ENCODE measurements at regions not wholly inside any gene's neighbourhood (a gene's known extent, or its start where the extent isn't known, plus 50 kb on each side); places are given as distances from the start of the nearest gene placed in this dataset.

DNA sequence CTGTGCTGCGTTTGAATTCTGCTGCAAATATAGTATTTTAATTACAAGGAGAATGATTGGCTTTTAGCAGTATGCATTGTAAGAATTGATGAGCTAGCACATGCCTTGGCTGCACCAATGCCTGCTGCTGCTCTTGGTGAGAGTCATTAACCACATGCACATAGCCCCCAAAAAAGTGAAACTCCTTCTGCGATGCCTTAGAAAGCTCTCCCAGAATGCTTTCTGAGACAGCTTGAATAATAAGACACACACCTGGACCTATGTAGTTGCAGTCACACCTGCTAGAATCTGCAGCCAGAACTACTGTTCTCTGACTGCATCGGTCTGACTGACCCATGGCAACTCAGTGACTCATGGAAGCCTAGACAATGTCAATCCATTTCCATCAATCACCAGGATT is 170.1 kb upstream of the DDX18 start:
- no peak for ATAC-seq
- TF ChIP-seq ZNF70 (CRISPR knock-in tag; IDR thresholded peaks at IDR 0.05) (no peak), OSR1 (CRISPR knock-in tag; IDR thresholded peaks at IDR 0.05) (no peak), TCF4 (CRISPR knock-in tag; IDR thresholded peaks at IDR 0.05; ENCODE audit: borderline replicate concordance) (no peak), CSRNP3 (CRISPR knock-in tag; IDR thresholded peaks at IDR 0.05) (no peak), ZNF565 (CRISPR knock-in tag; conservative IDR thresholded peaks at IDR 0.05; ENCODE audit: low read depth) (no peak), CREB5 (CRISPR knock-in tag; IDR thresholded peaks at IDR 0.05; ENCODE audit: low read depth) (no peak), GLIS3 (CRISPR knock-in tag; IDR thresholded peaks at IDR 0.05) (no peak), RARB (CRISPR knock-in tag; IDR thresholded peaks at IDR 0.05) (no peak), SNAI2 (CRISPR knock-in tag; IDR thresholded peaks at IDR 0.05) (no peak)
- TF ChIP-seq, protein P1, sequence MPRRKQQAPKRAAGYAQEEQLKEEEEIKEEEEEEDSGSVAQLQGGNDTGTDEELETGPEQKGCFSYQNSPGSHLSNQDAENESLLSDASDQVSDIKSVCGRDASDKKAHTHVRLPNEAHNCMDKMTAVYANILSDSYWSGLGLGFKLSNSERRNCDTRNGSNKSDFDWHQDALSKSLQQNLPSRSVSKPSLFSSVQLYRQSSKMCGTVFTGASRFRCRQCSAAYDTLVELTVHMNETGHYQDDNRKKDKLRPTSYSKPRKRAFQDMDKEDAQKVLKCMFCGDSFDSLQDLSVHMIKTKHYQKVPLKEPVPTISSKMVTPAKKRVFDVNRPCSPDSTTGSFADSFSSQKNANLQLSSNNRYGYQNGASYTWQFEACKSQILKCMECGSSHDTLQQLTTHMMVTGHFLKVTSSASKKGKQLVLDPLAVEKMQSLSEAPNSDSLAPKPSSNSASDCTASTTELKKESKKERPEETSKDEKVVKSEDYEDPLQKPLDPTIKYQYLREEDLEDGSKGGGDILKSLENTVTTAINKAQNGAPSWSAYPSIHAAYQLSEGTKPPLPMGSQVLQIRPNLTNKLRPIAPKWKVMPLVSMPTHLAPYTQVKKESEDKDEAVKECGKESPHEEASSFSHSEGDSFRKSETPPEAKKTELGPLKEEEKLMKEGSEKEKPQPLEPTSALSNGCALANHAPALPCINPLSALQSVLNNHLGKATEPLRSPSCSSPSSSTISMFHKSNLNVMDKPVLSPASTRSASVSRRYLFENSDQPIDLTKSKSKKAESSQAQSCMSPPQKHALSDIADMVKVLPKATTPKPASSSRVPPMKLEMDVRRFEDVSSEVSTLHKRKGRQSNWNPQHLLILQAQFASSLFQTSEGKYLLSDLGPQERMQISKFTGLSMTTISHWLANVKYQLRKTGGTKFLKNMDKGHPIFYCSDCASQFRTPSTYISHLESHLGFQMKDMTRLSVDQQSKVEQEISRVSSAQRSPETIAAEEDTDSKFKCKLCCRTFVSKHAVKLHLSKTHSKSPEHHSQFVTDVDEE (CRISPR knock-in tag; IDR thresholded peaks at IDR 0.05): no peak

GRCh38 chr2:117645458-117645857 is 169.0 kb upstream of the DDX18 start:
- TF ChIP-seq, protein P1 (CRISPR knock-in tag; IDR thresholded peaks at IDR 0.05): no peak
- ATAC-seq: no peak

- no peak for TF ChIP-seq ZNF70 (CRISPR knock-in tag; IDR thresholded peaks at IDR 0.05)
- TF ChIP-seq TOX (CRISPR knock-in tag; IDR thresholded peaks at IDR 0.05; ENCODE audit: borderline replicate concordance): no peak
- TF ChIP-seq CSRNP3 (CRISPR knock-in tag; IDR thresholded peaks at IDR 0.05): no peak
- TF ChIP-seq ZFP30 (CRISPR knock-in tag; IDR thresholded peaks at IDR 0.05): no peak
- no peak for TF ChIP-seq ESRRG (CRISPR knock-in tag; IDR thresholded peaks at IDR 0.05)
- TF ChIP-seq, protein P1 (CRISPR knock-in tag; IDR thresholded peaks at IDR 0.05): no peak
- no peak for TF ChIP-seq ZC3H10 (CRISPR knock-in tag; IDR thresholded peaks at IDR 0.05)
- no peak for TF ChIP-seq BACH2 (CRISPR knock-in tag; IDR thresholded peaks at IDR 0.05; ENCODE audit: borderline replicate concordance)
- TF ChIP-seq ZNF8 (CRISPR knock-in tag; IDR thresholded peaks at IDR 0.05): no peak
- no peak for TF ChIP-seq GLIS3 (CRISPR knock-in tag; IDR thresholded peaks at IDR 0.05)
- TF ChIP-seq PPARA (CRISPR knock-in tag; IDR thresholded peaks at IDR 0.05; ENCODE audit: borderline replicate concordance): no peak
- no peak for TF ChIP-seq ZNF565 (CRISPR knock-in tag; conservative IDR thresholded peaks at IDR 0.05; ENCODE audit: low read depth)
- TF ChIP-seq CSDC2 (CRISPR knock-in tag; IDR thresholded peaks at IDR 0.05): no peak
- TF ChIP-seq CREB5 (CRISPR knock-in tag; IDR thresholded peaks at IDR 0.05; ENCODE audit: low read depth): no peak
- no peak for TF ChIP-seq ISL1 (CRISPR knock-in tag; IDR thresholded peaks at IDR 0.05)
- TF ChIP-seq, protein P2, sequence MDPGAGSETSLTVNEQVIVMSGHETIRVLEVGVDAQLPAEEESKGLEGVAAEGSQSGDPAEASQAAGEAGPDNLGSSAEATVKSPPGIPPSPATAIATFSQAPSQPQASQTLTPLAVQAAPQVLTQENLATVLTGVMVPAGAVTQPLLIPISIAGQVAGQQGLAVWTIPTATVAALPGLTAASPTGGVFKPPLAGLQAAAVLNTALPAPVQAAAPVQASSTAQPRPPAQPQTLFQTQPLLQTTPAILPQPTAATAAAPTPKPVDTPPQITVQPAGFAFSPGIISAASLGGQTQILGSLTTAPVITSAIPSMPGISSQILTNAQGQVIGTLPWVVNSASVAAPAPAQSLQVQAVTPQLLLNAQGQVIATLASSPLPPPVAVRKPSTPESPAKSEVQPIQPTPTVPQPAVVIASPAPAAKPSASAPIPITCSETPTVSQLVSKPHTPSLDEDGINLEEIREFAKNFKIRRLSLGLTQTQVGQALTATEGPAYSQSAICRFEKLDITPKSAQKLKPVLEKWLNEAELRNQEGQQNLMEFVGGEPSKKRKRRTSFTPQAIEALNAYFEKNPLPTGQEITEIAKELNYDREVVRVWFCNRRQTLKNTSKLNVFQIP (CRISPR knock-in tag; IDR thresholded peaks at IDR 0.05; ENCODE audit: borderline replicate concordance, low read depth): no peak
- no peak for TF ChIP-seq ZFP3 (CRISPR knock-in tag; IDR thresholded peaks at IDR 0.05)
- no peak for ATAC-seq
Observed at GRCh38 chr2:117646099-117646498, 168.4 kb upstream of the DDX18 start.
